HG02610 (cell line): ENCODE measurements at regions not wholly inside any gene's neighbourhood (a gene's known extent, or its start where the extent isn't known, plus 50 kb on each side); places are given as distances from the start of the nearest gene placed in this dataset.
"Not testable (repeated sequence)": the region's sequence is repeated elsewhere in the genome, so short reads cannot be mapped to it uniquely, and the experiment has no call there.

ENCODE experiments used
- ATAC-seq: cut with Tn5 transposase; IDR thresholded peaks from one replicate; pipeline ENCODE4 v1.9.1; 2021; ENCODE audit warnings: mild to moderate bottlenecking, moderate library complexity; ENCODE audit not compliant: unreplicated experiment

- peak; percentile 67 for ATAC-seq
Observed at GRCh38 chr1:104636581-104636980, 886.9 kb downstream of the AMY1C start.

GRCh38 chr1:104646233-104646632 lies 896.5 kb downstream of the AMY1C start:
- no peak for ATAC-seq

- ATAC-seq, result peak; percentile 59
Observed at GRCh38 chr1:104648269-104648691, 898.6 kb downstream of the AMY1C start.

GRCh38 chr1:104664374-104664773 lies 914.7 kb downstream of the AMY1C start:
- not testable (repeated sequence) for ATAC-seq

GRCh38 chr1:104665300-104665699 lies 915.6 kb downstream of the AMY1C start:
- ATAC-seq, result no peak

- ATAC-seq, result no peak
Observed at GRCh38 chr1:104671684-104672353, 922.1 kb downstream of the AMY1C start.

- ATAC-seq, result no peak
Observed at GRCh38 chr1:104699433-104699832, 949.7 kb downstream of the AMY1C start.

- ATAC-seq, result no peak
Observed at GRCh38 chr1:104702731-104703130, 953.0 kb downstream of the AMY1C start.

GRCh38 chr1:104706631-104707147 lies 957.0 kb downstream of the AMY1C start:
- ATAC-seq, result no peak

GRCh38 chr1:104718752-104719151 lies 969.1 kb downstream of the AMY1C start:
- ATAC-seq, result no peak

GRCh38 chr1:104720741-104721140 lies 971.0 kb downstream of the AMY1C start:
- ATAC-seq, result no peak

- ATAC-seq, result no peak
Observed at GRCh38 chr1:104726917-104727316, 977.2 kb downstream of the AMY1C start.

- ATAC-seq, result no peak
Observed at GRCh38 chr1:104733866-104734265, 984.2 kb downstream of the AMY1C start.

GRCh38 chr1:104745875-104746274 lies 996.2 kb downstream of the AMY1C start:
- ATAC-seq, result peak; percentile 50

- no peak for ATAC-seq
Observed at GRCh38 chr1:104746994-104747393, 997.3 kb downstream of the AMY1C start.

- ATAC-seq, result peak; percentile 96
Observed at GRCh38 chr1:104760017-104760416, 1010.3 kb downstream of the AMY1C start.

- ATAC-seq, result no peak
Observed at GRCh38 chr1:104761961-104762570, 1012.4 kb downstream of the AMY1C start.

GRCh38 chr1:104765085-104765484 lies 1015.4 kb downstream of the AMY1C start:
- ATAC-seq, result peak; percentile 97

GRCh38 chr1:104768466-104768865 lies 1018.8 kb downstream of the AMY1C start:
- ATAC-seq, result peak; percentile 32

GRCh38 chr1:104780470-104781078 lies 1030.9 kb downstream of the AMY1C start:
- ATAC-seq, result peak; percentile 46

- no peak for ATAC-seq
Observed at GRCh38 chr1:104785575-104786187, 1036.0 kb downstream of the AMY1C start.
